HEK293 (cell line): ENCODE measurements at regions not wholly inside any gene's neighbourhood (a gene's known extent, or its start where the extent isn't known, plus 50 kb on each side); places are given as distances from the start of the nearest gene placed in this dataset.

Source experiments
- CTCF ChIA-PET: fragments of 350-600 bp; formaldehyde crosslinking; extraction: SDS; loops from one replicate; lab custom pipeline; 2021; ENCODE audit warnings: antibody characterized with exemption; lab: Yijun Ruan, JAX
- POLR2A ChIA-PET: fragments of 300-600 bp; formaldehyde crosslinking; extraction: SDS; loops from one replicate; lab custom pipeline; 2020; ENCODE audit warnings: antibody characterized with exemption, inconsistent platforms; lab: Yijun Ruan, JAX
- H3K27ac ChIP-seq: fragments of 200-500 bp; sonication (Bioruptor generic); 2 replicates; pipeline ENCODE4 v1.5.1; 2014; ENCODE audit warnings: low read depth, low read length, control low read depth, inconsistent platforms; ENCODE audit errors: extremely low read depth
- H3K36me3 ChIP-seq, 2 experiments: fragments of 200-500 bp in 1 of 2; sonication (Bioruptor generic) in 1 of 2; 1 replicate in 1 of 2; 2 replicates in 1 of 2; pipeline ENCODE4 v1.5.1; 2014 to 2017; ENCODE audit warnings: inconsistent platforms in 2 of 2, low read length in 2 of 2; ENCODE audit not compliant: control insufficient read depth in 2 of 2, insufficient read depth in 1 of 2
- H3K4me1 ChIP-seq: fragments of 200-500 bp; sonication (Bioruptor generic); 2 replicates; pipeline ENCODE4 v1.5.1; 2014; ENCODE audit warnings: mild to moderate bottlenecking, low read length, inconsistent platforms; ENCODE audit not compliant: control insufficient read depth, insufficient read depth
- H3K4me3 ChIP-seq: 2 replicates; pipeline ENCODE4 v1.5.1; 2011; ENCODE audit warnings: low read depth, mild to moderate bottlenecking, control low read depth, low read length, moderate library complexity
- H3K9me3 ChIP-seq: fragments of 200-500 bp; sonication (Bioruptor generic); 2 replicates; pipeline ENCODE4 v1.5.1; 2014; ENCODE audit warnings: low read depth, low read length, inconsistent platforms; ENCODE audit not compliant: control insufficient read depth, insufficient read depth
- HOXC10 ChIP-seq: sonication (generic); formaldehyde crosslinking; IDR thresholded peaks from 2 replicates; pipeline ENCODE4 v1.8.1; 2023; ENCODE audit warnings: mild to moderate bottlenecking, missing genetic modification reagents
- KLF1 ChIP-seq: fragments of 450-650 bp; formaldehyde crosslinking; IDR thresholded peaks from 2 replicates; pipeline ENCODE4 v1.5.1; 2016; ENCODE audit warnings: missing biosample characterization, missing genetic modification characterization
- KLF9 ChIP-seq: fragments of 450-650 bp; formaldehyde crosslinking; IDR thresholded peaks from 2 replicates; pipeline ENCODE4 v1.5.1; 2016; ENCODE audit warnings: missing biosample characterization, missing genetic modification characterization, low read depth
- PBX3 ChIP-seq: sonication (generic); formaldehyde crosslinking; IDR thresholded peaks from 2 replicates; pipeline ENCODE4 v1.8.1; 2022; ENCODE audit warnings: mild to moderate bottlenecking, moderate library complexity, missing genetic modification reagents
- ZBTB49 ChIP-seq: fragments of 450-650 bp; formaldehyde crosslinking; IDR thresholded peaks from 2 replicates; pipeline ENCODE4 v1.5.1; 2016; ENCODE audit warnings: missing biosample characterization, missing genetic modification characterization, low read depth
- ZNF114 ChIP-seq: fragments of 450-650 bp; formaldehyde crosslinking; IDR thresholded peaks from 2 replicates; pipeline ENCODE4 v1.5.0; 2017; ENCODE audit warnings: missing biosample characterization, missing genetic modification characterization
- ZNF19 ChIP-seq: fragments of 450-650 bp; formaldehyde crosslinking; IDR thresholded peaks from 2 replicates; pipeline ENCODE4; 2016; ENCODE audit warnings: missing biosample characterization, missing genetic modification characterization, low read depth
- ZNF211 ChIP-seq: fragments of 450-650 bp; formaldehyde crosslinking; IDR thresholded peaks from 2 replicates; pipeline ENCODE4 v1.5.1; 2016; ENCODE audit warnings: low read depth, missing biosample characterization, missing genetic modification characterization
- ZNF221 ChIP-seq: fragments of 450-650 bp; formaldehyde crosslinking; IDR thresholded peaks from 2 replicates; pipeline ENCODE4 v1.5.1; 2017; ENCODE audit warnings: missing biosample characterization, missing genetic modification characterization, borderline replicate concordance
- ZNF239 ChIP-seq: fragments of 450-650 bp; formaldehyde crosslinking; IDR thresholded peaks from 2 replicates; pipeline ENCODE4 v1.5.1; 2016; ENCODE audit warnings: missing biosample characterization, missing genetic modification characterization
- ZNF26 ChIP-seq: fragments of 450-650 bp; formaldehyde crosslinking; IDR thresholded peaks from 2 replicates; pipeline ENCODE4 v1.5.1; 2016; ENCODE audit warnings: missing biosample characterization, missing genetic modification characterization
- ZNF280C ChIP-seq: fragments of 450-650 bp; formaldehyde crosslinking; IDR thresholded peaks from 2 replicates; pipeline ENCODE4 v1.5.1; 2016; ENCODE audit warnings: missing biosample characterization, missing genetic modification characterization
- ZNF416 ChIP-seq: fragments of 450-650 bp; formaldehyde crosslinking; IDR thresholded peaks from 2 replicates; pipeline ENCODE4 v1.5.1; 2016; ENCODE audit warnings: missing biosample characterization, missing genetic modification characterization
- ZNF433 ChIP-seq: fragments of 450-650 bp; formaldehyde crosslinking; IDR thresholded peaks from 2 replicates; pipeline ENCODE4 v1.5.1; 2016; ENCODE audit warnings: missing biosample characterization, missing genetic modification characterization, low read depth
- ZNF514 ChIP-seq: fragments of 450-650 bp; formaldehyde crosslinking; IDR thresholded peaks from 2 replicates; pipeline ENCODE4 v1.5.1; 2016; ENCODE audit warnings: missing biosample characterization, missing genetic modification characterization
- ZNF561 ChIP-seq: fragments of 450-650 bp; IDR thresholded peaks from 2 replicates; pipeline ENCODE4 v1.5.1; 2018; ENCODE audit warnings: missing biosample characterization, missing genetic modification characterization, borderline replicate concordance
- ZNF645 ChIP-seq: fragments of 450-650 bp; formaldehyde crosslinking; IDR thresholded peaks from 2 replicates; pipeline ENCODE4; 2016; ENCODE audit warnings: missing biosample characterization, missing genetic modification characterization
- ZNF677 ChIP-seq: fragments of 450-650 bp; IDR thresholded peaks from 2 replicates; pipeline ENCODE4 v1.5.0; 2018; ENCODE audit warnings: missing biosample characterization, mild to moderate bottlenecking, missing genetic modification characterization, moderate library complexity
- ZNF692 ChIP-seq: fragments of 450-650 bp; formaldehyde crosslinking; IDR thresholded peaks from 2 replicates; pipeline ENCODE4 v1.5.1; 2016; ENCODE audit warnings: missing biosample characterization, missing genetic modification characterization
- ZNF776 ChIP-seq: fragments of 450-650 bp; formaldehyde crosslinking; IDR thresholded peaks from 2 replicates; pipeline ENCODE4 v1.5.0; 2017; ENCODE audit warnings: missing biosample characterization, missing genetic modification characterization, borderline replicate concordance
- ZNF830 ChIP-seq: fragments of 450-650 bp; IDR thresholded peaks from 2 replicates; pipeline ENCODE4 v1.5.0; 2018; ENCODE audit warnings: missing biosample characterization, missing genetic modification characterization, low read depth, mild to moderate bottlenecking, moderate library complexity
- ZSCAN18 ChIP-seq: fragments of 450-650 bp; formaldehyde crosslinking; IDR thresholded peaks from 2 replicates; pipeline ENCODE4 v1.5.1; 2016; ENCODE audit warnings: missing biosample characterization, missing genetic modification characterization
- ZSCAN5A ChIP-seq: fragments of 450-650 bp; formaldehyde crosslinking; IDR thresholded peaks from 2 replicates; pipeline ENCODE4 v1.5.1; 2016; ENCODE audit warnings: missing biosample characterization, missing genetic modification characterization

- TF ChIP-seq ZNF416 (tag by site-specific recombination) (no peak), ZSCAN18 (tag by site-specific recombination) (no peak), ZNF776 (tag by site-specific recombination) (no peak), PBX3 (CRISPR knock-in tag) (no peak), ZNF221 (no peak), ZNF239 (tag by site-specific recombination) (no peak), ZNF514 (no peak), HOXC10 (CRISPR knock-in tag) (no peak), ZNF211 (no peak)
Observed at GRCh38 chr7:33680682-33681081, 224.7 kb upstream of the BMPER start (continued).

GRCh38 chr7:33685503-33685902 lies 219.8 kb upstream of the BMPER start:
- Histone ChIP-seq H3K27ac (no peak overlapping the region), H3K4me1 (no peaks in the 10 kb centered on the region), H3K36me3 (no peaks in the 10 kb centered on the region), H3K4me3 (no peak overlapping the region), H3K9me3 (no peaks in the 10 kb centered on the region)
- ChIA-PET POLR2A (interaction anchor here (0.6 kb wide), 1 partner anchor 15 kb away, joined by 3 read pairs; no protein-coding TSS in a partner anchor), CTCF (interaction anchor here (1.0 kb wide), 1 partner anchor 13 kb away, joined by 5 read pairs; no protein-coding TSS in a partner anchor)
- TF ChIP-seq ZNF433 (no peak), ZBTB49 (tag by site-specific recombination) (no peak), ZNF19 (no peak), ZNF692 (tag by site-specific recombination) (no peak), ZNF280C (tag by site-specific recombination) (no peak), KLF1 (no peak), ZSCAN5A (no peak), KLF9 (no peak), ZNF26 (tag by site-specific recombination) (no peak), ZNF645 (tag by site-specific recombination) (no peak), ZNF561 (tag by site-specific recombination) (no peak), ZNF114 (tag by site-specific recombination) (no peak), ZNF830 (no peak), ZNF677 (tag by site-specific recombination) (no peak)
